DMS 273 treated with DMSO at 0.1 percent for 48 hours (cell line): ENCODE measurements at regions not wholly inside any gene's neighbourhood (a gene's known extent, or its start where the extent isn't known, plus 50 kb on each side); places are given as distances from the start of the nearest gene placed in this dataset.
"Not testable (repeated sequence)": the region's sequence is repeated elsewhere in the genome, so short reads cannot be mapped to it uniquely, and the experiment has no call there.

Experiments
- DNase-seq: peaks from one replicate; lab custom pipeline; 2025; lab: John Stamatoyannopoulos, UW

- DNase-seq, result no peak
Measured at GRCh38 chr11:98365190-98365589, 655.6 kb upstream of the CNTN5 start.

- no peak for DNase-seq
Measured at GRCh38 chr11:98365941-98366340, 654.8 kb upstream of the CNTN5 start.

GRCh38 chr11:98390391-98390790 is 630.4 kb upstream of the CNTN5 start:
- no peak for DNase-seq

- not testable (repeated sequence) for DNase-seq
Measured at GRCh38 chr11:98394500-98394899, 626.2 kb upstream of the CNTN5 start.

- no peak for DNase-seq
Measured at GRCh38 chr11:98398508-98398907, 622.2 kb upstream of the CNTN5 start.

GRCh38 chr11:98409069-98409468 is 611.7 kb upstream of the CNTN5 start:
- DNase-seq, result no peak

- DNase-seq, result no peak
Measured at GRCh38 chr11:98411777-98412176, 609.0 kb upstream of the CNTN5 start.

GRCh38 chr11:98417256-98417755 is 603.4 kb upstream of the CNTN5 start:
- no peak for DNase-seq

- no peak for DNase-seq
Measured at GRCh38 chr11:98423933-98424332, 596.8 kb upstream of the CNTN5 start.

- DNase-seq, result not testable (repeated sequence)
Measured at GRCh38 chr11:98424773-98425172, 596.0 kb upstream of the CNTN5 start.

- DNase-seq, result no peak
Measured at GRCh38 chr11:98431463-98432359, 589.0 kb upstream of the CNTN5 start.

GRCh38 chr11:98434296-98434695 is 586.5 kb upstream of the CNTN5 start:
- DNase-seq, result no peak

- no peak for DNase-seq
Measured at GRCh38 chr11:98453378-98453777, 567.4 kb upstream of the CNTN5 start.

- DNase-seq, result no peak
Measured at GRCh38 chr11:98455500-98456307, 565.0 kb upstream of the CNTN5 start.

GRCh38 chr11:98456308-98456680 is 564.5 kb upstream of the CNTN5 start:
- DNase-seq, result no peak

GRCh38 chr11:98495016-98495415 is 525.7 kb upstream of the CNTN5 start:
- no peak for DNase-seq

GRCh38 chr11:98495601-98496000 is 525.1 kb upstream of the CNTN5 start:
- DNase-seq, result no peak

- no peak for DNase-seq
Measured at GRCh38 chr11:98507208-98507607, 513.5 kb upstream of the CNTN5 start.

GRCh38 chr11:98512938-98513337 is 507.8 kb upstream of the CNTN5 start:
- no peak for DNase-seq

GRCh38 chr11:98531576-98531975 is 489.2 kb upstream of the CNTN5 start:
- DNase-seq, result no peak

- no peak for DNase-seq
Measured at GRCh38 chr11:98536023-98536422, 484.7 kb upstream of the CNTN5 start.

GRCh38 chr11:98538358-98538757 is 482.4 kb upstream of the CNTN5 start:
- DNase-seq, result not testable (repeated sequence)
